ACHN (cell line): ENCODE measurements at regions not wholly inside any gene's neighbourhood (a gene's known extent, or its start where the extent isn't known, plus 50 kb on each side); places are given as distances from the start of the nearest gene placed in this dataset.
"Not testable (repeated sequence)": the region's sequence is repeated elsewhere in the genome, so short reads cannot be mapped to it uniquely, and the experiment has no call there.

ENCODE experiments used
- DNase-seq: peaks from one replicate; pipeline ENCODE4 v3.0.0-alpha.2; 2015
- in situ Hi-C: cut with HindIII; loops from 2 replicates; pipeline ENCODE4 v1.10.0; 2017; ENCODE audit warnings: low sequenced_read_pairs, low pct_ligation_motif_present, low pct_unique_long_range_greater_than_20kb

- DNase-seq: no peak
- in situ Hi-C loops: no loop called here
These were observed 281.4 kb upstream of the TLE3 start for GRCh38 chr15:70379134-70379533.

GRCh38 chr15:70378126-70379031, 280.7 kb upstream of the TLE3 start:
- in situ Hi-C loops: no loop called here
- DNase-seq: no peak

DNA sequence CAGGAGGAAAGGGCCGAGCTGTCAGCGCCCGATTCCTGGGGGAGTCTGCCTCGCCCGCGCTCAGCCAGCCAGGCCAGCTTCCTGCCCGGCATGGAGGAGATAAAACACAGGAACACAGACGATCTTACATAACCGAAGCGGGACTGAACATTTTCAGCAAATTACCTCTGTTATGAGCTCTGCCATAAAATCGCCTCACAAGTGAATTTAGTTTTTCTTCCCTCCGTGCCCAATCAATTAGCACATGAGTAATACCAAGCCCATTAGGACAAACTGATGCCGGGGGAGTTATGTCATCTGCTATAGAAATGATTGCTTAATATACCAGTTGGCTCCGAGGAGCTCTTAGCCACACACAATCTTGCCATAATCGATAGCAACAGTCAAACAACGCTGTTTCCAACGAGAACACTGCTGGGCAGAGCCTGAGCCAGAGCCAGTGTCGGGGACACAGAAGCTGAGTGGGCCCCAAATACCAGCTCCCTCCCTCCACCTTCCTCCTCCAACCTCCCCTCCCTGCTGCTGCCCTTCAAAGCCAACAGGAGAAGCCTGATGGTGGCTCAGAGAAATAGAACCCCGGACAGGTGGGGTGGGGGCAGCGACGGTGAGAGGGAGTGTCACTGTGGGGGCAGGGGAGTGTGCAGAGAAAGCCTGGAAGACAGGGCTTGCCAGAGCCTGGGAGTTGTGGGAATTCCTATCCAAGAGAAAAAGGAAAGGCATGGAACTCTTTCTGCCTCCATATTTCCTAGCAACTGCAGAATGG, 279.4 kb upstream of the TLE3 start:
- DNase-seq: no peak
- in situ Hi-C loops: no loop called here

GRCh38 chr15:70376031-70376928, 278.6 kb upstream of the TLE3 start:
- no peak for DNase-seq
- in situ Hi-C loops: no loop called here

- in situ Hi-C loops: no loop called here
- DNase-seq: no peak
These were observed 277.9 kb upstream of the TLE3 start for GRCh38 chr15:70375586-70375985.

DNA sequence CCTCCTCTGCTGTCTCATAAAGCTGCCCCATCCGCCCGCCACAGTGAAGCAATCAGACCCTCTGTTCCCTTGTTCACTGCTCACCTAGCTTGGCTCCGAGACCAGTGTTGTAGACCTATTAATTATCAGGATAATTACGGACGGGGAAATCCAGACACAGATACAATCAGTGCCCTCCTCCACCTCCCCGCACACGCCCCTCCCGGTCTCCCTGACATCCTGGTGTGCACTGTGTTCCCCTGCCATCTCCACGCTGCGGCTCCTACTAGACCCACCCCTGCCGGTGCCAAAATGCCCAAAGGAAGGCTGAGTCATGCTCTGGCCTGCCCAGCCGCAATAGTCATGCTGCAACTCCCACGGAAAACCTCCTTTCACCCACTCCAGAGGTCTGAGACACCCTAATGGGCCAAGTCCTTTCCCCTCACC, 277.3 kb upstream of the TLE3 start:
- DNase-seq: peak; percentile 31
- in situ Hi-C loops: no loop called here

GRCh38 chr15:70374096-70374495, 276.4 kb upstream of the TLE3 start:
- in situ Hi-C loops: no loop called here
- DNase-seq: no peak

GRCh38 chr15:70373439-70373838, 275.7 kb upstream of the TLE3 start:
- DNase-seq, in situ Hi-C loops: not testable (repeated sequence)

- DNase-seq, in situ Hi-C loops: not testable (repeated sequence)
These were observed 270.4 kb upstream of the TLE3 start for GRCh38 chr15:70367913-70368705.

GRCh38 chr15:70364023-70364422, 266.3 kb upstream of the TLE3 start:
- DNase-seq, in situ Hi-C loops: not testable (repeated sequence)

GRCh38 chr15:70362886-70363285, 265.2 kb upstream of the TLE3 start:
- peak; percentile 4 for DNase-seq
- in situ Hi-C loops: no loop called here

- DNase-seq: no peak
- in situ Hi-C loops: no loop called here
These were observed 264.6 kb upstream of the TLE3 start for GRCh38 chr15:70362350-70362749.

DNA sequence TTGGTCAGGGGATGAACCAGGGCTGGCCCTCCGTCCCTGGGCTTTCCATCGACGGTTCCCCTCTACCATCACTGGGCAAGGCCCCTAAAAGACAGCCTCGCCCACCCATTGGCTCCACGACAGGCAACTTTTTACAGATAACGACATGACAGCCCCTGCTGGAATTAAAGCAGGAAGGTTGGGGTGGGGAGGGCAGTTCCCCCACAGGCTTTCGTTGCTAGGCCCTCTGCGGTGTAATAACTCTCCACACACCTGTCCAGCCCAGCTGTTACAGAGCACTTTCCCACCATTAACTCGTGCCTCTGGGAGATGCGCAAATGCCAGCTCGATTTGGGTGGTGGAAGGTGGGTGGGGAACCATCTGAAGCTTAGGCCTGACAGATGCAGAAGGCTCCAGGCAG, 264.2 kb upstream of the TLE3 start:
- in situ Hi-C loops: no loop called here
- no peak for DNase-seq

DNA sequence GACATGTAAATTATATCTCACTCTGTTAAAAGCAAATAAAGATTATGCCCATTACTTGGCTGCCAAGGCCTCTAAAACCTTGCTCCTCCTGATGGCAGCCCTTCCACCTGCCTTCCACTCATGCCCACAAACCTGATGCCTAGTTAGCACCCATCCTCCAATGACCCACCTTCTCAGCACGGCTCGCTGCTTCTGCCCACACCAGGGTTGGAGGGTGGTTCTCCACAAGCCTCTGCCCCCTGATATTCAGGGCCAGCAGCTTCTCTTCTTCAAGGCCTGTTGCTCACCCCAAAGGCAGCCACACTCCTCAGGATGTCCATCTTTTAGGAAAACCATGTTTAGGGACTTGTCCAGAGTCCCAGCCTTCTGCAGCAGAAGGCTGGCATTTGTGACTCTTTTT, 263.4 kb upstream of the TLE3 start:
- in situ Hi-C loops: no loop called here
- DNase-seq: no peak

- no peak for DNase-seq
- in situ Hi-C loops: no loop called here
These were observed 261.3 kb upstream of the TLE3 start for GRCh38 chr15:70358871-70359647.

DNA sequence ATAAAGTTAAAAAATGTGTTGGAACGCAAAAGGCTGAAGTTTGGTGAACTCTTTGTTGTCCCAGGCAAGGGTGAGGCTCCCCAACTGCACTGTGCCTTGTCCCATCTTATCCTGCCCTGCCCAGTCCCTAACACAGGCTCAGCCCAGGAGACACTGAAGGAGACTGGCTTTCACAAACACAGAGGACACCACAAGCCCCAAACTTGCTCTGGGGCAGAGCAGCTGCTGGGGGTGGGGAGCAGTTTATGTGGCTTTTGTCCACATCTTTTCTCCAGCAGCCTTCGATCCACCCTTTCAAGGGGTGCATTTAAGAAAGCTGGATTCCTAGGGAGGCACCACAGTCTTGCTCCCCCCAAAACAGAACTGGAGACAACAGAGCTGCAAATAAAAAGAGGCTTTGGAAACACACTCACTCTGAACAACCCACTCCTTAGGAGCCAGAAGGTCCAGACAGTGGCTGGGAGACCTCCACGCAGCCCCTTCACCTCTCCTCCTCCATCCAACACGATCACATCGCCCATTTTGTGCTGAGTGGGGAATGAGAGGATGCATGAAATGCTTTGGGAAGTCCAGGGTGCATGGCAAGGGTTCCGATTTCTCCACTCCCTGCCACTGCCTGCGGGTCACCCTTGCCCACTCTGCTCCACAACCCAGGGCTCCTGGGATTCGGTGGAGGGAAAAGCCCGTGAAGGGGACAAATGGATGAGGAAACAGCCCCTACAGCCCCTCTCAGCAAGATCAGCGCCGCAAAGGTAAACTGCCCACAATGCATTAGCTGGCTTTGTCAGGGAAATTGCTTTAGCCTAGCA, 260.5 kb upstream of the TLE3 start:
- in situ Hi-C loops: no loop called here
- DNase-seq: no peak

DNA sequence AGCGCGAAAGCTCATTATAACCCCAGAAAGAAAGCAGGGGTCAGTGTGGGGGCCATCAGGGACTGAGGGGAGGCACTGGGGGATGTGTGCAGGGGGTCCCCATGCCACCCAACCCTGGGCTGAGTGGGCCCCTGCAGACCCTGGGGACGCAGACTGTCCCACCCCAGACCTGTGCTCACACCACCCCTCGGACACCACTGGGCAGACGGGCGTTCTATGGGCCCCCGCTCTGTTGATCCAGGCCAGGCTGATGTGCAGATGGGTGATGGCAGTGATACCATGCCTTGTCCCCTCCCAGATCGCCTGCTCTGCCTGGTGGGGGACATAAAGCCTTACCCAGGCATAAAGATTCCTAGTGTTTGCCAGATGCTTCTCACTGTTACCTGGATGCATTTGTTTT, 259.7 kb upstream of the TLE3 start:
- in situ Hi-C loops: no loop called here
- no peak for DNase-seq
